Heart right ventricle (tissue), 16 donors: ENCODE measurements at regions not wholly inside any gene's neighbourhood (a gene's known extent, or its start where the extent isn't known, plus 50 kb on each side); places are given as distances from the start of the nearest gene placed in this dataset.

Experiments
- ATAC-seq, 8 donors: fragments of 200-7000 bp; cut with Tn5 transposase; one replicate each; pipeline ENCODE4 v1.9.1; 2020; ENCODE audit warnings: mild to moderate bottlenecking in 8 of 8, moderate library complexity in 8 of 8, moderate number of reproducible peaks in 1 of 8
- DNase-seq, 2 donors: peaks; one replicate each; pipeline ENCODE4 v3.0.0-alpha.2; 2020
- H3K27ac ChIP-seq, 10 donors: fragments of 200-600 bp; sonication (generic) in 2 of 10; one replicate each; pipeline versions ENCODE4 v1.5.0 to v1.8.0; 2020 to 2022; ENCODE audit warnings: mild to moderate bottlenecking in 3 of 10
- H3K27me3 ChIP-seq, 7 donors: fragments of 200-600 bp; one replicate each; pipeline ENCODE4 v1.8.0; 2021 to 2022; ENCODE audit warnings: mild to moderate bottlenecking in 2 of 7
- H3K36me3 ChIP-seq, 9 donors: fragments of 200-600 bp; sonication (generic) in 1 of 9; one replicate each; pipeline versions ENCODE4 v1.5.0 to v1.8.0; 2020 to 2022; ENCODE audit warnings: mild to moderate bottlenecking in 2 of 9
- H3K4me1 ChIP-seq, 9 donors: fragments of 200-600 bp; sonication (generic) in 1 of 9; one replicate each; pipeline versions ENCODE4 v1.5.0 to v1.8.0; 2020 to 2022; ENCODE audit warnings: mild to moderate bottlenecking in 4 of 9
- H3K4me3 ChIP-seq, 10 donors: fragments of 200-600 bp; sonication (generic) in 2 of 10; one replicate each; pipeline versions ENCODE4 v1.5.0 to v1.8.0; 2020 to 2022; ENCODE audit warnings: mild to moderate bottlenecking in 7 of 10, moderate library complexity in 2 of 10
- H3K9me3 ChIP-seq, 11 donors: fragments of 200-600 bp in 10 of 11; sonication (generic) in 2 of 11; one replicate each; pipeline versions ENCODE4 v1.5.0 to v1.8.0; 2013 to 2022; ENCODE audit warnings: mild to moderate bottlenecking in 2 of 11, control low read depth in 1 of 11, moderate library complexity in 1 of 11
- WGBS, 2 donors: extraction: QIAGEN DNeasy Blood & Tissue Kit; methylation state at CpG; one replicate each; pipeline ENCODE4 v1.1.7; 2013; ENCODE audit warnings: inconsistent platforms in 1 of 2; 5-methylcytosine and 5-hydroxymethylcytosine counted together
- intact Hi-C, 10 donors: fragments of 100-400 bp; cut with DNase I; formaldehyde crosslinking; loops; one replicate each; pipeline versions ENCODE4 v1.11.1 to v1.14.2; 2022
- TF ChIP-seq, protein P1 (sequence below), 9 donors: fragments of 200-600 bp; sonication (generic) in 2 of 9; IDR thresholded peaks; one replicate each; pipeline versions ENCODE4 v1.5.0 to v1.8.0; 2021 to 2022; ENCODE audit warnings: antibody characterized with exemption in 9 of 9, mild to moderate bottlenecking in 5 of 9, moderate library complexity in 1 of 9
- donor health status: Arrhythmogenic right ventricular cardiomyopathy.
- donor health status: ischemic (EF 13 %, LVEDD 7.1; RV severe dilation, severe dysfunction).
- donor health status: healthy with polysubstance abuse.
- donor health status: DM: no; HTN: yes; CAD: no.
- donor health status: DM: no; HTN: no; CAD: no.
- donor health status: ischemic (EF 25% LVEDD 6.9; RV normal size, moderate dysfunction).
- donor health status: ischemic (EF 25% LVEDD 5.7; RV mildly dilated, moderate dysfunction).
- donor health status: healthy.
- donor health status: DM: yes; HTN: yes; CAD: no.
- donor health status: Ischemic cardiomyopathy.
- donor health status: ischemic (EF 35%, LVEDD 5.7; RV mildly dilated, moderate dysfunction).
- donor health status: nonischemic (EF 11% LVEDD 7.7; RV severe dilation, severe dysfunction).
- donor health status: DM: yes; HTN: yes; CAD: no.
- donor health status: PGD.
- donor health status: ischemic (EF 29% LVEDD 5.4; RV normal size, mild dysfunction).
- donor health status: nonischemic (EF 23%, LVEDD 6.1; RV moderate dilation, normal function).

DNA sequence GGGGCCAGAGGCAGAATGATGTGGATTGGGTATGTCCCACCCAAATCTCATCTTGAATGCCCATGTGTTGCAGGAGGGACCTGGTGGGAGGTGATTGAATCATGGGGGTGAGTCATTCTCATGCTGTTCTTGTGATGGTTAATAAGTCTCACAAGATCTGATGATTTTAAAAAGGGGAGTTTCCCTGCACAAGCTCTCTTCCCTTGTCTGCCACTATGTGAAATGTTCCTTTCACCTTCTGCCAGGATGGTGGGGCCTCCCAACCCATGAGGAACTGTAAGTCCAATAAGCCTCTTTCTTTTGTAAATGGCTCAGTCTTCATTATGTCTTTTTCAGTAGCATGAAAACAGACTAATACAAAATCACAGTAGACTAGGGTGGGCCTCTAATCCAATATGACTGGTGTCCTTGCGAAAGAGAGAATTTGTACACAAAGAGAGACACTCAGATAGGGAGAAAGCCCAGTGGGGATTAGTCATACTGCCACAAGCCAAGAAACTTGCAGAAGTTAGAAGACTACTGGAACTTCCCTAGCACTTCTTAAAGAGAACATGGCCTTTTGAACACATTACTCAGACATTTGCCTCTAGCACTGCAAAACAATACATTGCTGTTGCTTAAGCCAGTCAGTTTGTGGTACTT lies 68.4 kb downstream of the ANXA1 start:
- peaks cover 0 to 21% (median 0%) of the 10 kb centered on the region in 9 donors for H3K4me1 ChIP-seq
- H3K36me3 ChIP-seq = no peaks in the 10 kb centered on the region
- peaks cover 0 to 35% (median 4%) of the 10 kb centered on the region in 7 donors for H3K27me3 ChIP-seq
- TF ChIP-seq, protein P1, sequence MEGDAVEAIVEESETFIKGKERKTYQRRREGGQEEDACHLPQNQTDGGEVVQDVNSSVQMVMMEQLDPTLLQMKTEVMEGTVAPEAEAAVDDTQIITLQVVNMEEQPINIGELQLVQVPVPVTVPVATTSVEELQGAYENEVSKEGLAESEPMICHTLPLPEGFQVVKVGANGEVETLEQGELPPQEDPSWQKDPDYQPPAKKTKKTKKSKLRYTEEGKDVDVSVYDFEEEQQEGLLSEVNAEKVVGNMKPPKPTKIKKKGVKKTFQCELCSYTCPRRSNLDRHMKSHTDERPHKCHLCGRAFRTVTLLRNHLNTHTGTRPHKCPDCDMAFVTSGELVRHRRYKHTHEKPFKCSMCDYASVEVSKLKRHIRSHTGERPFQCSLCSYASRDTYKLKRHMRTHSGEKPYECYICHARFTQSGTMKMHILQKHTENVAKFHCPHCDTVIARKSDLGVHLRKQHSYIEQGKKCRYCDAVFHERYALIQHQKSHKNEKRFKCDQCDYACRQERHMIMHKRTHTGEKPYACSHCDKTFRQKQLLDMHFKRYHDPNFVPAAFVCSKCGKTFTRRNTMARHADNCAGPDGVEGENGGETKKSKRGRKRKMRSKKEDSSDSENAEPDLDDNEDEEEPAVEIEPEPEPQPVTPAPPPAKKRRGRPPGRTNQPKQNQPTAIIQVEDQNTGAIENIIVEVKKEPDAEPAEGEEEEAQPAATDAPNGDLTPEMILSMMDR (IDR thresholded peaks at IDR 0.05) = no peak
- intact Hi-C loops = loop anchor here in 1 of 10 donors (5.0 kb wide), 1 partner anchor 453 kb away; no protein-coding TSS in a partner anchor
- DNase-seq (no peak), ATAC-seq (peak in 3 of 8 donors; percentile 41 to 85 (median 65))
- H3K4me3 ChIP-seq = no peak overlapping the region
- H3K9me3 ChIP-seq = no peaks in the 10 kb centered on the region
- WGBS, 2 donors = 68 to 74% methylated on average over 1 of the region's 1 CpG
- peak overlapping the region in 1 of 10 donors; percentile 54 for H3K27ac ChIP-seq

DNA sequence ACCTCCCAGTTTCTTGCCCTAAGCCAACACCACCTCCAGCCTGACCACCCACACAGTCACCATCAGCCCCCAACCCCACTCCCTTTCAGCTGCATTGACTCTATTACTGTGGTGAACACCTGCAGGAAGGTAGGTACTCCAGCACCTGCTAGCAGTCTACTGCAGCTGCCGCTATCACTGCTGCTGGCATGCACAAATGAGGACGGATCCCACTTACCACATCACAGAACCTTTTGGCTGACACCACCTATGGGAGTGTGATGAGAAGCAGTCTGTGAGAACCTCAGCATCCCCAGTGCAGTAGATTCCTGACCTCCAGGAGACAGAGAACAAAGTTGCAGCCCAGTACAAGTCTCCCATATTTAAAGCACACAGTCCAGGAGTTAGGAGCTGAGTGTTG lies 71.9 kb downstream of the ANXA1 start:
- WGBS, 2 donors = 75 to 82% methylated on average over 2 of the region's 2 CpGs
- intact Hi-C loops = loop anchor here in 1 of 10 donors (5.0 kb wide), 1 partner anchor 456 kb away; no protein-coding TSS in a partner anchor
- H3K27ac ChIP-seq = no peak overlapping the region
- peaks cover 0 to 21% (median 0%) of the 10 kb centered on the region in 9 donors for H3K4me1 ChIP-seq
- TF ChIP-seq, protein P1 (IDR thresholded peaks at IDR 0.05) = no peak
- no peaks in the 10 kb centered on the region for H3K36me3 ChIP-seq
- H3K9me3 ChIP-seq = no peaks in the 10 kb centered on the region
- H3K27me3 ChIP-seq = peaks cover 0 to 18% (median 0%) of the 10 kb centered on the region in 7 donors
- H3K4me3 ChIP-seq = no peak overlapping the region
- DNase-seq = no peak
- ATAC-seq = no peak

DNA sequence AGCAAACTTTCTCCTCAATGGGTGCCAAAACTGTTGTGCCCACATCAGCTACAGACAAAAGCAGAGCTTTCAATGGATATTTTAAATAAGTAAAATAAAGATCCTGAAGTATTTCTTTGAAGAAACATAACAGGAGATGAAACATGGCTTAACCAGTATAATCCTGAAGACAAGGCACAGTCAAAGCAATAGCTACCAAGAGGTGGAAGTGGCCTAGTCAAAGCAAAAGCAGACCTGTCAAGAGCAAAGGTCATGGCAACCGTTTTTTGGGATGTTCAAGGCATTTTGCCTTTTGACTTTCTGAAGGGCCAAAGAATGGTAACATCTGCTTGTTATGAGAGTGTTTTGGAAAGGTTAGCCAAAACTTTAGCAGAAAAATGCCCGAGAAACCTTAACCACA lies 77.9 kb downstream of the ANXA1 start:
- H3K4me1 ChIP-seq = no peaks in the 10 kb centered on the region
- no peaks in the 10 kb centered on the region for H3K36me3 ChIP-seq
- intact Hi-C loops = no loop called here
- H3K27ac ChIP-seq = no peak overlapping the region
- H3K9me3 ChIP-seq = no peaks in the 10 kb centered on the region
- no peak for ATAC-seq
- H3K27me3 ChIP-seq = no peaks in the 10 kb centered on the region
- no peak overlapping the region for H3K4me3 ChIP-seq
- TF ChIP-seq, protein P1 (IDR thresholded peaks at IDR 0.05) = no peak
- WGBS, 2 donors = 54 to 56% methylated on average over 2 of the region's 2 CpGs
- DNase-seq = no peak

DNA sequence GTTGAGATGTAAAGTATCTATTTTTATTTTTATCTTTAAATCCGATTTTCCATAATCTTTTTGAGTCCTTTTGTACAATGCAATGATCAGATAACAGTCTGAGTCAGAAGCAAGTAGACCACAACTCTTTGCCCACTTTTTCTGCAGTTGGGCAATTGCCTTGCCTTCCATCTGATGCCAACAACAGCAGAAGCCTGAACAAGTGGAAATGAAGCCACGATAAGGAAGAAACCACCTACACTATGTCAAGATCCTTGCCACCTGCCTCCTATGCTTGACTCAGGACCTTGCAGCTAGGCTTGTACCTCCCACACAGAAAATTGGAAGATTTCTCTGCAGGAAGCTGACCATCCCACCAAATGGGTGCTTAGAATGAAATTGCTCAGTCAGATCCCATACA lies 78.6 kb downstream of the ANXA1 start:
- intact Hi-C loops = no loop called here
- Histone ChIP-seq H3K4me1 (no peaks in the 10 kb centered on the region), H3K27me3 (peaks cover 0 to under 1% (median 0%) of the 10 kb centered on the region in 7 donors), H3K36me3 (no peaks in the 10 kb centered on the region), H3K27ac (no peak overlapping the region), H3K9me3 (no peaks in the 10 kb centered on the region), H3K4me3 (no peak overlapping the region)
- TF ChIP-seq, protein P1 (IDR thresholded peaks at IDR 0.05) = no peak
- ATAC-seq (no peak), DNase-seq (no peak)
- 36 to 51% methylated on average over 2 of the region's 2 CpGs for WGBS, 2 donors
